Fibroblast of lung (primary cell): ENCODE measurements at regions not wholly inside any gene's neighbourhood (a gene's known extent, or its start where the extent isn't known, plus 50 kb on each side); places are given as distances from the start of the nearest gene placed in this dataset.

ENCODE experiments used
- DNase-seq, 2 donors: peaks; one replicate each; pipeline versions ENCODE4 v3.0.0 to v3.0.0-alpha.2; 2010; ENCODE audit warnings: low read depth in 2 of 2
- H2AFZ ChIP-seq: 2 replicates; pipeline ENCODE4 v1.5.1; 2012; ENCODE audit warnings: low read length, control low read depth, inconsistent platforms
- H3K27ac ChIP-seq: 2 replicates; pipeline ENCODE4 v1.5.1; 2011; ENCODE audit warnings: low read length, control low read depth; ENCODE audit not compliant: insufficient read depth
- H3K27me3 ChIP-seq: 2 replicates; pipeline ENCODE4 v1.5.1; 2011; ENCODE audit warnings: mild to moderate bottlenecking, low read length; ENCODE audit not compliant: control insufficient read depth, insufficient read depth
- H3K36me3 ChIP-seq: 2 replicates; pipeline ENCODE4 v1.5.1; 2011; ENCODE audit warnings: low read length; ENCODE audit not compliant: control insufficient read depth, insufficient read depth
- H3K4me1 ChIP-seq: 2 replicates; pipeline ENCODE4 v1.5.1; 2011; ENCODE audit warnings: low read length; ENCODE audit not compliant: control insufficient read depth, insufficient read depth; ENCODE audit errors: extremely low read depth
- H3K4me2 ChIP-seq: 2 replicates; pipeline ENCODE4 v1.5.1; 2011; ENCODE audit warnings: low read length, control low read depth; ENCODE audit not compliant: insufficient read depth; ENCODE audit errors: extremely low read depth
- H3K4me3 ChIP-seq, 4 experiments: fragments of 200-600 bp in 1 of 4; sonication (generic) in 1 of 4; replicated peaks in 1 of 4; 2 replicates each; pipeline ENCODE4 v1.5.1; 2011 to 2016; ENCODE audit warnings: low read length in 4 of 4, low read depth in 3 of 4, mild to moderate bottlenecking in 3 of 4, control low read depth in 2 of 4, inconsistent platforms in 1 of 4, mixed read lengths in 1 of 4; ENCODE audit not compliant: insufficient read depth in 1 of 4; ENCODE audit errors: control extremely low read depth in 1 of 4
- H3K79me2 ChIP-seq: 2 replicates; pipeline ENCODE4 v1.5.1; 2012; ENCODE audit warnings: mild to moderate bottlenecking, low read length, inconsistent platforms; ENCODE audit not compliant: control insufficient read depth, insufficient read depth
- H3K9ac ChIP-seq: 2 replicates; pipeline ENCODE4 v1.5.1; 2011; ENCODE audit warnings: mild to moderate bottlenecking, low read length, control low read depth; ENCODE audit not compliant: insufficient read depth
- H3K9me3 ChIP-seq: 2 replicates; pipeline ENCODE4 v1.5.1; 2012; ENCODE audit warnings: low read depth, low read length; ENCODE audit not compliant: control insufficient read depth, insufficient read depth
- H4K20me1 ChIP-seq: 2 replicates; pipeline ENCODE4 v1.5.1; 2011; ENCODE audit warnings: low read length; ENCODE audit not compliant: control insufficient read depth, insufficient read depth; ENCODE audit errors: extremely low read depth
- EZH2 ChIP-seq: IDR thresholded peaks from 2 replicates; pipeline ENCODE4 v1.5.1; 2012; ENCODE audit warnings: low read length, control low read depth, mild to moderate bottlenecking; ENCODE audit errors: missing control alignments
- TF ChIP-seq, protein P1 (sequence below), 2 donors: IDR thresholded peaks in 1 of 2; conservative IDR thresholded peaks in 1 of 2; 1 replicate in 1 of 2; 2 replicates in 1 of 2; pipeline ENCODE4 v1.5.1; 2011 to 2012; ENCODE audit warnings: low read length in 2 of 2, control low read depth in 1 of 2, inconsistent platforms in 1 of 2, low read depth in 1 of 2, mild to moderate bottlenecking in 1 of 2

DNA sequence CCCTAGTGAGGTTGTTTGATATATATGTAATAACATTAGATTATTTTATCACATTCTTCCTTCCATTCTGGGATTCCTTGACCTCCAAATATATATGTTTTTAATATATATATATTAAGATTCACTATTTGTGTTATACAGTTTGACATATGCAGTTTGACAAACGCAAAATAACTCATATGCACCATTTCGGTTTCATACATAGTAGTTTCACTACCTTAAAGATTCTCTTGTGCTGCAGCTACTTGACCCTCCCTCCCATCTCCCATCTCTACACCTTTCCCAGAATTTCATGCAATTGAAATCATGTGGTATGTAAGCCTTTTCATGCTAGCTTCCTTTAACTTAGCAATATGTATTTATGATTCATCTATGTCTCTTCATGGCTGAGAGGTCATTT lies 1244.4 kb downstream of the SORCS3 start:
- no peak overlapping the region for H3K27ac ChIP-seq
- no peaks in the 10 kb centered on the region for H3K9me3 ChIP-seq
- no peak overlapping the region for H3K9ac ChIP-seq
- H2AFZ ChIP-seq: no peak overlapping the region
- no peaks in the 10 kb centered on the region for H3K79me2 ChIP-seq
- TF ChIP-seq, protein P1, sequence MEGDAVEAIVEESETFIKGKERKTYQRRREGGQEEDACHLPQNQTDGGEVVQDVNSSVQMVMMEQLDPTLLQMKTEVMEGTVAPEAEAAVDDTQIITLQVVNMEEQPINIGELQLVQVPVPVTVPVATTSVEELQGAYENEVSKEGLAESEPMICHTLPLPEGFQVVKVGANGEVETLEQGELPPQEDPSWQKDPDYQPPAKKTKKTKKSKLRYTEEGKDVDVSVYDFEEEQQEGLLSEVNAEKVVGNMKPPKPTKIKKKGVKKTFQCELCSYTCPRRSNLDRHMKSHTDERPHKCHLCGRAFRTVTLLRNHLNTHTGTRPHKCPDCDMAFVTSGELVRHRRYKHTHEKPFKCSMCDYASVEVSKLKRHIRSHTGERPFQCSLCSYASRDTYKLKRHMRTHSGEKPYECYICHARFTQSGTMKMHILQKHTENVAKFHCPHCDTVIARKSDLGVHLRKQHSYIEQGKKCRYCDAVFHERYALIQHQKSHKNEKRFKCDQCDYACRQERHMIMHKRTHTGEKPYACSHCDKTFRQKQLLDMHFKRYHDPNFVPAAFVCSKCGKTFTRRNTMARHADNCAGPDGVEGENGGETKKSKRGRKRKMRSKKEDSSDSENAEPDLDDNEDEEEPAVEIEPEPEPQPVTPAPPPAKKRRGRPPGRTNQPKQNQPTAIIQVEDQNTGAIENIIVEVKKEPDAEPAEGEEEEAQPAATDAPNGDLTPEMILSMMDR (conservative IDR thresholded peaks at IDR 0.05 in 1 of 2, IDR thresholded peaks at IDR 0.05 in 1 of 2; ENCODE audit: low read depth in 1 of 2, low read length in 2 of 2): no peak
- TF ChIP-seq EZH2: no peak
- no peaks in the 10 kb centered on the region for H3K36me3 ChIP-seq
- no peak overlapping the region for H3K4me2 ChIP-seq
- H3K27me3 ChIP-seq: no peaks in the 10 kb centered on the region
- no peaks in the 10 kb centered on the region for H4K20me1 ChIP-seq
- H3K4me3 ChIP-seq: no peak overlapping the region
- no peaks in the 10 kb centered on the region for H3K4me1 ChIP-seq
- no peak for DNase-seq

DNA sequence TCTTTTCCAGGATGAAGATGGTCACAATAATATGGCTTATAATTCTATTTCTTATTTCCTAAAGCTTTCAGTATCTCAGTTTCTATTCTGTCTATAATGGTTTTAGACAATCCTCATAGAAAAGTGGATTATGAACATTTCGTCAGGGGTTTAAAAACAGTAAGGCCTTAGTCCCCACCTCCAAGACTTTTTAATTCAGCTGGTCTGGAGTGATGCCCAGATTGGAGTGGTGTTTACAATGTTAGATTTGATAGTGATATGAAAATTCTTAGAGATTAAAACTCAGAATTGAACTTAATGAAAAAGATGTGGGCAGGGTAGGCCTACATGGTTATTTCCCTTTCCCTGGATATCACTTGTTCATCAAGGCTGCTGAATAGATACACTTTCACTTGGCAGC lies 1238.3 kb downstream of the SORCS3 start:
- Histone ChIP-seq H3K4me2 (no peak overlapping the region), H2AFZ (no peak overlapping the region), H3K36me3 (no peaks in the 10 kb centered on the region), H3K9ac (no peak overlapping the region), H4K20me1 (peaks cover 1% of the 10 kb centered on the region), H3K4me3 (no peak overlapping the region), H3K27ac (no peak overlapping the region), H3K9me3 (no peaks in the 10 kb centered on the region), H3K79me2 (no peaks in the 10 kb centered on the region), H3K27me3 (no peaks in the 10 kb centered on the region), H3K4me1 (no peaks in the 10 kb centered on the region)
- DNase-seq: no peak
- TF ChIP-seq, protein P1 (conservative IDR thresholded peaks at IDR 0.05 in 1 of 2, IDR thresholded peaks at IDR 0.05 in 1 of 2; ENCODE audit: low read depth in 1 of 2, low read length in 2 of 2): no peak
- no peak for TF ChIP-seq EZH2

DNA sequence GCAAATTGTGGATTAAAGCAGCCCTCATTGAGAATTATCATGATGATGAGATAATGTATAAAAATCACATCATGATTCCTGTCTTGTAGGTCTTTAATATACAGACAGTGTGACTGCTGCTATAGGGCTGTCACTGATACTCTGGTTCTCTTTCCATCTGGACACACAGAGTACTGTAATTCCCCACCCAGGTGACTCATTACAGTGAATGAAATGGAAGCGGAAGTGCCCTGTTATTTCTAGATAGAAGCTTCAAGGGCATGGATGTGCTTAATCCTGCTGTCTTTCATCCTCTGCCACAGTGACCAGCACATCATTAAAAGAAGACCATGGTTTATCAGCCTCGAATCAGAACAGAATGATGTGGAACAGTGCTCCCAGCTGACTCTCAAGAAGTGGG lies 1234.0 kb downstream of the SORCS3 start:
- TF ChIP-seq, protein P1 (conservative IDR thresholded peaks at IDR 0.05 in 1 of 2, IDR thresholded peaks at IDR 0.05 in 1 of 2; ENCODE audit: low read depth in 1 of 2, low read length in 2 of 2): no peak
- no peak for TF ChIP-seq EZH2
- no peak overlapping the region for H2AFZ ChIP-seq
- no peak for DNase-seq

More for the DNA sequence above, 1234.0 kb downstream of the SORCS3 start:
- Histone ChIP-seq H3K27ac (no peak overlapping the region), H3K36me3 (no peaks in the 10 kb centered on the region), H3K9me3 (no peaks in the 10 kb centered on the region), H4K20me1 (peaks cover 1% of the 10 kb centered on the region), H3K79me2 (no peaks in the 10 kb centered on the region), H3K4me1 (no peaks in the 10 kb centered on the region), H3K9ac (no peak overlapping the region), H3K4me3 (no peak overlapping the region), H3K27me3 (no peaks in the 10 kb centered on the region), H3K4me2 (no peak overlapping the region)
